ENCODE measurements at regions not wholly inside any gene's neighbourhood (a gene's known extent, or its start where the extent isn't known, plus 50 kb on each side); places are given as distances from the start of the nearest gene placed in this dataset.

DNA sequence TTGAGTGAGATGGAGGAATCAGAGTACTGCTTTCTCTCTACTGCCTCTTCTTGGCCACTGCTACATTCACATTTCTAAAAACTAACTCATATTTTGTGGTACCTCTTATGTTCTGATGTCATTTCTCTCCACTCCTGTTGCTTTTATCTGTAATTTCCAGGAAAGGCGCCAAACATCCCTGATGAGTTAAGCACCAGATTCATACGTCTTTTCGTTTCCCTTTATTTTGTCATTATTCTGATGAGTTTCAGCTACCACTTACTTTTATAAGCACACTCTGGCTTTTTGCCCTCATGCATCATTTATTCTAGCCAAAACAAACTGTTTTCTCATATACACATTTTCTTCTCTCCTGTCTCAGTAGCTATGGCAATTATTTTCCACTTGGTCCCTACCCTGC, 680.0 kb downstream of the RNF144B start:
- TF ChIP-seq, protein P1, sequence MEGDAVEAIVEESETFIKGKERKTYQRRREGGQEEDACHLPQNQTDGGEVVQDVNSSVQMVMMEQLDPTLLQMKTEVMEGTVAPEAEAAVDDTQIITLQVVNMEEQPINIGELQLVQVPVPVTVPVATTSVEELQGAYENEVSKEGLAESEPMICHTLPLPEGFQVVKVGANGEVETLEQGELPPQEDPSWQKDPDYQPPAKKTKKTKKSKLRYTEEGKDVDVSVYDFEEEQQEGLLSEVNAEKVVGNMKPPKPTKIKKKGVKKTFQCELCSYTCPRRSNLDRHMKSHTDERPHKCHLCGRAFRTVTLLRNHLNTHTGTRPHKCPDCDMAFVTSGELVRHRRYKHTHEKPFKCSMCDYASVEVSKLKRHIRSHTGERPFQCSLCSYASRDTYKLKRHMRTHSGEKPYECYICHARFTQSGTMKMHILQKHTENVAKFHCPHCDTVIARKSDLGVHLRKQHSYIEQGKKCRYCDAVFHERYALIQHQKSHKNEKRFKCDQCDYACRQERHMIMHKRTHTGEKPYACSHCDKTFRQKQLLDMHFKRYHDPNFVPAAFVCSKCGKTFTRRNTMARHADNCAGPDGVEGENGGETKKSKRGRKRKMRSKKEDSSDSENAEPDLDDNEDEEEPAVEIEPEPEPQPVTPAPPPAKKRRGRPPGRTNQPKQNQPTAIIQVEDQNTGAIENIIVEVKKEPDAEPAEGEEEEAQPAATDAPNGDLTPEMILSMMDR (conservative IDR thresholded peaks at IDR 0.05; ENCODE audit: low read depth, low read length): no peak
- no peak for DNase-seq (ENCODE audit: low read depth)
- H3K4me3 ChIP-seq (ENCODE audit: low read length): no peak overlapping the region

DNA sequence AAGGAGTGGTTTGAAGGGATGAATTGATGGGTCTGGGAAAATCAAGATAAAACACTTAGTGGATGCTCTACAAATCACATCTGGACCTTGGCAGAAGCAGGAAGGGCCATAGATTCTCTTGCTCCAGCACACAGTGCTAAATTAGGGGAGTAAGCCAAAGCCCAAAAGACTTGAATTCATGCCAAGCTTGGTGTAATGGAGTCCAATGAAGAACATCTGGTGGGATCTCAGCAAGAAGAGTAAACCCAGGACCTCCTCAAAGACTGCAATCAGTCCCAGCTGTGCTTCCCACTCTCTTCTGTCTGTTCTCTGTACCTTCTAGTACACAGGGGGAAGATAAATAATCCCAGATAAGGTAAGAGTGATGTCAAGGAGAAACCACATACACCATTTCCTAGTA, 683.4 kb downstream of the RNF144B start:
- no peak for DNase-seq (ENCODE audit: low read depth)
- TF ChIP-seq, protein P1 (conservative IDR thresholded peaks at IDR 0.05; ENCODE audit: low read depth, low read length): no peak
- H3K4me3 ChIP-seq (ENCODE audit: low read length): no peak overlapping the region

DNA sequence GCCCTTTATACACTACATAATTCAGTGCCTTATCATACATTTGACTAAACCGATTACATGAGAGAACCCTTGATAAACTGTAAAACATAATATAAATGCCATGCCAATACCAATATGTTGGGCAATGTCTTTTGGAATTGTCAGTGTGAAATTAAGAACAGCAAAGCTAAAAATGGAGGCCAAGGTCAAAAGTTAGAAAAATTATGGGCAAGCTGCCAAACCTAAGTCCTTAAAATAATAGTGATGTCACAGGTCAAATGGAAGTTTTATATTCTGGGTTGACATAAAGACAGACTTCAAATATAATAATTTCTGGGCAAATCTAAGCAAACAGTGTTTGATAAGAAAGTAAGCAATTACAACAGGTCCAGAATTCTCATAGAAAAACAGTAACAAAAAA, 696.7 kb downstream of the RNF144B start:
- no peak overlapping the region for H3K4me3 ChIP-seq (ENCODE audit: low read length)
- TF ChIP-seq, protein P1 (conservative IDR thresholded peaks at IDR 0.05; ENCODE audit: low read depth, low read length): no peak
- DNase-seq (ENCODE audit: low read depth): peak; percentile 2

DNA sequence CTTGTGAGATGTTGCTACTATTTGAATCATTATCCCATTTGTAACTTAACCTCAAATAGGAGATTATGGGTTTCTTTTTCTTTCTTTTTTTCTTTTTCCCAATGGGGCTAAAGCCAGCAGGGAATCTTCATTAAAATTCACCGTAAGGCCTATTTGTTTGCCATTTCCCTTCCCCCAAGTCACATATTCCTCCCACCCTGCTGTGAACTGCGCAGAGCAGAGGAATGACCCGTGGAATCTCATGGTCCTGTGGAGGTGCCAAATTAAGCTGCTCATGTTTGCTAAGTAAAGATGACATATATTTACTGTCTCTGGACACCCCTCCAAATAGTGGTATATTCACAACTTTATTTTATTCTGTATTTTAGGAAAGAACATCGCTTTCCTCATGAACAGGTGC, 699.3 kb downstream of the RNF144B start:
- TF ChIP-seq, protein P1 (conservative IDR thresholded peaks at IDR 0.05; ENCODE audit: low read depth, low read length): no peak
- H3K4me3 ChIP-seq (ENCODE audit: low read length): no peak overlapping the region
- no peak for DNase-seq (ENCODE audit: low read depth)

DNA sequence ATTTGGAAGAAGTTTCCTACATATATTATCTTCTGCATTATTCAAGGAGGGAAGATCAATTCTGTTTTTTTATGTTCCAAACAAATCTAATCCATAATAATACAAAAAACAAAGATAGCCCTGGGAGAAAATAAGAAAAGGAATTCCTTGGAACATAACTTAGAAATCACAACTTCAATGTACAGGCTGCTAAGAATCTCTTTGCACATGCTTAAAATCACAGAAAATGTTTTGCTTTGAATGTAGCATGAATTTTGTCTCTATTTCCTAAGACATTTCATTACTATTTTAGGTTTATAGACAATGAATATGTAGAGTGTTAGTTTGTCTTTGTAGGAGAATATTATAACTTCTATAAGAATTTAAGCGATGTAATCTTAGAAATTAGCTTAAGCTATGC, 700.1 kb downstream of the RNF144B start:
- H3K4me3 ChIP-seq (ENCODE audit: low read length): no peak overlapping the region
- no peak for DNase-seq (ENCODE audit: low read depth)
- TF ChIP-seq, protein P1 (conservative IDR thresholded peaks at IDR 0.05; ENCODE audit: low read depth, low read length): no peak

DNA sequence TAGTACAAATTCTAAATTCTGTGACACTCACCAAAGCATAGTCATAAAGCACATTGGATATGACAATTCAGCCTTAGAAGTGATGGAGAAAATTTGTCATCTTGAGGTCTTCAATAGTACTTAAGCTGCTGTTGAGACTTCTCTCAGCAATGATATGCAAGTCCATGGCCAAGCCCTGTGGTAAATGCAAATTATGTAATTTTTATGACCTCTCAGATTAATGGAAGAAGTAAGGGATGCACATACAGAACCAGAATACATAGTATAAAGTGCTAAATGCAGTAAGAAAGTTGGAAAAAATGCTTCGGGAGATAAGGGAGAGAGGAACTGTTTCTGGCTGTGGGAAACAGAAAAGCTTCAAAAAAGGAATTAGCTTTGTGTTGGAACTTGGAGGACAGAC, 700.7 kb downstream of the RNF144B start:
- TF ChIP-seq, protein P1 (conservative IDR thresholded peaks at IDR 0.05; ENCODE audit: low read depth, low read length): no peak
- no peak for DNase-seq (ENCODE audit: low read depth)
- H3K4me3 ChIP-seq (ENCODE audit: low read length): no peak overlapping the region

DNA sequence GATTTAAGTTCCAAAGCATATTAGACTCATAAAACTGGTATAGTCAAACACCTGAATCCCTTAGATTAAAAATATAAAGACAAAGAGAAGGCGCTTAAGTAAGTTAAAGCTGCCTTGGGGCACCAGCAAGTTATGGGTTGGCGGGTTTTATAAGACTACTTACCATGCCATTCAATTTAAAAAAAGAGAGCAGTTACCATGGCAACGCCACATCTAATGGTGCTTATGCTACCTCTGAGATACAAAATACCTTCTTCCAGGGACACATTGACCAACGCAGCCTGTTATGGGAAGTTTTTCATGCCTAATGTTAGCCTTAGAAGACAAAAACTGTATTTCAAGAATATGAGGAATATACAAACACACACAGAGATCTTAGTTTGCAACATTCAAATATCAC, 713.6 kb downstream of the RNF144B start:
- H3K4me3 ChIP-seq (ENCODE audit: low read length): no peak overlapping the region

More for the DNA sequence above, 713.6 kb downstream of the RNF144B start:
- DNase-seq (ENCODE audit: low read depth): no peak
- TF ChIP-seq, protein P1 (conservative IDR thresholded peaks at IDR 0.05; ENCODE audit: low read depth, low read length): no peak
